ENCODE measurements at regions not wholly inside any gene's neighbourhood (a gene's known extent, or its start where the extent isn't known, plus 50 kb on each side); places are given as distances from the start of the nearest gene placed in this dataset.

- TF ChIP-seq, protein P1, sequence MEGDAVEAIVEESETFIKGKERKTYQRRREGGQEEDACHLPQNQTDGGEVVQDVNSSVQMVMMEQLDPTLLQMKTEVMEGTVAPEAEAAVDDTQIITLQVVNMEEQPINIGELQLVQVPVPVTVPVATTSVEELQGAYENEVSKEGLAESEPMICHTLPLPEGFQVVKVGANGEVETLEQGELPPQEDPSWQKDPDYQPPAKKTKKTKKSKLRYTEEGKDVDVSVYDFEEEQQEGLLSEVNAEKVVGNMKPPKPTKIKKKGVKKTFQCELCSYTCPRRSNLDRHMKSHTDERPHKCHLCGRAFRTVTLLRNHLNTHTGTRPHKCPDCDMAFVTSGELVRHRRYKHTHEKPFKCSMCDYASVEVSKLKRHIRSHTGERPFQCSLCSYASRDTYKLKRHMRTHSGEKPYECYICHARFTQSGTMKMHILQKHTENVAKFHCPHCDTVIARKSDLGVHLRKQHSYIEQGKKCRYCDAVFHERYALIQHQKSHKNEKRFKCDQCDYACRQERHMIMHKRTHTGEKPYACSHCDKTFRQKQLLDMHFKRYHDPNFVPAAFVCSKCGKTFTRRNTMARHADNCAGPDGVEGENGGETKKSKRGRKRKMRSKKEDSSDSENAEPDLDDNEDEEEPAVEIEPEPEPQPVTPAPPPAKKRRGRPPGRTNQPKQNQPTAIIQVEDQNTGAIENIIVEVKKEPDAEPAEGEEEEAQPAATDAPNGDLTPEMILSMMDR (IDR thresholded peaks at IDR 0.05) = no peak
- no peak for TF ChIP-seq POLR2A (IDR thresholded peaks at IDR 0.05)
Observed at GRCh38 chr11:135023499-135023898, 611.5 kb upstream of the B3GAT1 start.

Measured in body of pancreas (tissue), 4 donors.